ENCODE measurements at regions not wholly inside any gene's neighbourhood (a gene's known extent, or its start where the extent isn't known, plus 50 kb on each side); places are given as distances from the start of the nearest gene placed in this dataset.

DNA sequence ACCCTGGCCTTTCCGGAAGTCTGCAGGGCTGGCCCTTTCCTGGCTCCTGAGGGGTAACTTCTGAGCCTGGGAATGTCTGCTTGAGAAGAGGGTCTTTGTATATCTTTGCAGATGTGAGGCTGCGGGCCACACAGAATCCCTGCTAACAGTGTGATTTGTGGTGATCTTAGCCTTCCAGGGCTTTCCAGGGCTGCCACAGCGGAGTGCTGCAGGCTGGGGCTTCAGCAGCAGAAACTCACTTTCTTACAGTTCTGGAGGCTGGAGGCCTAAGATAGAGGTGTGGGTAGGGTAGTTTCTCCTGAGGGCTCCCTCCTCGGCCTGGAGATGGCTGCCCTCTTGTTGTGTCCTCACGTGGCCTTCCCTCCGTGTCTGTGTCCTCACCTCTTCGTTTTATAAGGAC, 294.7 kb upstream of the HS6ST1 start:
- H3K27me3 ChIP-seq (ENCODE audit: control insufficient read depth in 2 of 2, insufficient read depth in 2 of 2, low read length in 2 of 2), result peaks cover 3 to 25% of the 10 kb centered on the region in 2 experiments; a peak in 3 of 5 replicates
- no TSS peak for BruUV-seq (replicated peaks)
- in situ Hi-C loops (cut with MboI), result no loop called here
- H2AFZ ChIP-seq (ENCODE audit: low read depth, low read length), result no peak overlapping the region
- intact Hi-C loops (cut with micrococcal nuclease), result no loop called here
- CTCF ChIA-PET (ENCODE audit: low intra/inter-chr PET ratio), result no interaction called here
- POLR2A ChIA-PET, result no interaction called here
- H4K20me1 ChIP-seq (replicated peaks; ENCODE audit: control insufficient read depth, insufficient read depth, low read length), result no peaks in the 10 kb centered on the region
- H3K9ac ChIP-seq (ENCODE audit: insufficient read depth in 1 of 2, low read depth in 2 of 2, low read length in 2 of 2), result no peak overlapping the region
- DNase-seq (ENCODE audit: extremely low read depth in 1 of 4, low spot score in 3 of 4) (no peak), FAIRE-seq (no peak), ATAC-seq (no peak)
- 0% methylated on average over 7 of the region's 7 CpGs for WGBS (ENCODE audit: insufficient coverage, low coverage, missing lambda C conversion rate)
- H3K79me2 ChIP-seq (ENCODE audit: control insufficient read depth, insufficient read depth, low read length), result no peaks in the 10 kb centered on the region
- peaks cover 0 to under 1% of the 10 kb centered on the region in 2 experiments; a peak in 1 of 5 replicates for H3K4me1 ChIP-seq (replicated peaks in 1 of 2; ENCODE audit: control insufficient read depth in 2 of 2, insufficient read depth in 2 of 2, low read length in 2 of 2)
- H3K36me3 ChIP-seq (ENCODE audit: control insufficient read depth, insufficient read depth, low read length), result no peaks in the 10 kb centered on the region
- no peaks in the 10 kb centered on the region for H3K9me3 ChIP-seq (replicated peaks; ENCODE audit: control insufficient read depth, insufficient read depth, low read depth, low read length)
- H3K4me3 ChIP-seq, result no peak overlapping the region
- H3K4me2 ChIP-seq (ENCODE audit: insufficient read depth, low read length), result no peak overlapping the region
- H3K9me1 ChIP-seq (ENCODE audit: control insufficient read depth, insufficient read depth, low read length), result no peaks in the 10 kb centered on the region
- H3K27ac ChIP-seq (ENCODE audit: extremely low read depth, low read depth, low read length), result no peak overlapping the region
- TF ChIP-seq CEBPZ (IDR thresholded peaks at IDR 0.05; ENCODE audit: borderline replicate concordance, low read depth, low read length), result no peak
- TF ChIP-seq CHD1 (IDR thresholded peaks at IDR 0.05; ENCODE audit: low read length), result no peak
- TF ChIP-seq STAT6 (CRISPR knock-in tag; IDR thresholded peaks at IDR 0.05), result no peak
- TF ChIP-seq, protein P1, sequence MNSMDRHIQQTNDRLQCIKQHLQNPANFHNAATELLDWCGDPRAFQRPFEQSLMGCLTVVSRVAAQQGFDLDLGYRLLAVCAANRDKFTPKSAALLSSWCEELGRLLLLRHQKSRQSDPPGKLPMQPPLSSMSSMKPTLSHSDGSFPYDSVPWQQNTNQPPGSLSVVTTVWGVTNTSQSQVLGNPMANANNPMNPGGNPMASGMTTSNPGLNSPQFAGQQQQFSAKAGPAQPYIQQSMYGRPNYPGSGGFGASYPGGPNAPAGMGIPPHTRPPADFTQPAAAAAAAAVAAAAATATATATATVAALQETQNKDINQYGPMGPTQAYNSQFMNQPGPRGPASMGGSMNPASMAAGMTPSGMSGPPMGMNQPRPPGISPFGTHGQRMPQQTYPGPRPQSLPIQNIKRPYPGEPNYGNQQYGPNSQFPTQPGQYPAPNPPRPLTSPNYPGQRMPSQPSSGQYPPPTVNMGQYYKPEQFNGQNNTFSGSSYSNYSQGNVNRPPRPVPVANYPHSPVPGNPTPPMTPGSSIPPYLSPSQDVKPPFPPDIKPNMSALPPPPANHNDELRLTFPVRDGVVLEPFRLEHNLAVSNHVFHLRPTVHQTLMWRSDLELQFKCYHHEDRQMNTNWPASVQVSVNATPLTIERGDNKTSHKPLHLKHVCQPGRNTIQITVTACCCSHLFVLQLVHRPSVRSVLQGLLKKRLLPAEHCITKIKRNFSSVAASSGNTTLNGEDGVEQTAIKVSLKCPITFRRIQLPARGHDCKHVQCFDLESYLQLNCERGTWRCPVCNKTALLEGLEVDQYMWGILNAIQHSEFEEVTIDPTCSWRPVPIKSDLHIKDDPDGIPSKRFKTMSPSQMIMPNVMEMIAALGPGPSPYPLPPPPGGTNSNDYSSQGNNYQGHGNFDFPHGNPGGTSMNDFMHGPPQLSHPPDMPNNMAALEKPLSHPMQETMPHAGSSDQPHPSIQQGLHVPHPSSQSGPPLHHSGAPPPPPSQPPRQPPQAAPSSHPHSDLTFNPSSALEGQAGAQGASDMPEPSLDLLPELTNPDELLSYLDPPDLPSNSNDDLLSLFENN (IDR thresholded peaks at IDR 0.05; ENCODE audit: low read depth in 2 of 2, low read length in 2 of 2), result no peak
- TF ChIP-seq TGIF2 (CRISPR knock-in tag; IDR thresholded peaks at IDR 0.05), result no peak
- TF ChIP-seq SLC30A9 (CRISPR knock-in tag; IDR thresholded peaks at IDR 0.05), result no peak
- TF ChIP-seq HNRNPUL1 (IDR thresholded peaks at IDR 0.05; ENCODE audit: low read length), result no peak
- no peak for TF ChIP-seq TAL1 (IDR thresholded peaks at IDR 0.05)
- TF ChIP-seq SMAD1 (IDR thresholded peaks at IDR 0.05; ENCODE audit: low read depth, low read length, partially characterized antibody), result no peak
- TF ChIP-seq ESRRA (IDR thresholded peaks at IDR 0.05; ENCODE audit: borderline replicate concordance, low read depth), result no peak
- no peak for TF ChIP-seq SIX5 (IDR thresholded peaks at IDR 0.05; ENCODE audit: borderline replicate concordance in 1 of 2, insufficient read depth in 1 of 2, low read depth in 1 of 2, low read length in 2 of 2)
